ENCODE measurements at regions not wholly inside any gene's neighbourhood (a gene's known extent, or its start where the extent isn't known, plus 50 kb on each side); places are given as distances from the start of the nearest gene placed in this dataset.

DNA sequence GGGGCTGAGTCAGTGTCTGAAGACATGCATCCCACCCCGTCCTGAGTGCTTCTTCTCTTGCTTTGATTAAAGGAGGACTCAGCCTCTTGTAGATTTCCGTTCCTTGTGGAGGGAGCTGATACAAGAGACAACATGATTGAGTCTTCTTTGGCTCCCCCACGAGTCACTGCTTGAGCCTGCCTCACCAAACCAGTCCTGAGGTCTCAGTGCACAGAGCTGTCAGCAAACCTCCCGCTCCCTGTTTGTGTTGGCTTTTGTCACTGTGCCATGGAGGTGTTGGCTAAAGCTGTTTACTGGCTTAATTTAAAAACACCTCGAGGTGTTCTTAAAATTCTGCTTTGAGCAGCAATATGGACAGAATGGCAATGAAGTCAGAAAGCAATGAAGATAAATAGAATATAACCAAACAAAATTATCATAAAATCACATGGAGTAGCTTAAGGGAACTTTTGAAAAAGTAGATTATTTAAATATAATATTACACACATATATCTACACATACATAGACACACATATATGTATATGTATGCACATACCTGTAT, 234.1 kb upstream of the ANKRD55 start:
- WGBS, 5 donors, result 47 to 68% (median 51%) methylated on average over 5 of the region's 5 CpGs
- intact Hi-C loops (cut with DNase I; ENCODE audit: low total_unique reads), result no loop called here
- Histone ChIP-seq H3K36me3 (no peaks in the 10 kb centered on the region), H3K27ac (no peak overlapping the region), H3K4me3 (no peak overlapping the region), H3K9me3 (no peaks in the 10 kb centered on the region), H3K4me1 (peaks cover 0 to 10% (median 2%) of the 10 kb centered on the region in 4 donors), H3K27me3 (no peaks in the 10 kb centered on the region)
- no peak for DNase-seq
- TF ChIP-seq EP300 (IDR thresholded peaks at IDR 0.05) (no peak), POLR2AphosphoS5 (IDR thresholded peaks at IDR 0.05) (no peak), POLR2A (IDR thresholded peaks at IDR 0.05) (no peak)
- TF ChIP-seq, protein P1, sequence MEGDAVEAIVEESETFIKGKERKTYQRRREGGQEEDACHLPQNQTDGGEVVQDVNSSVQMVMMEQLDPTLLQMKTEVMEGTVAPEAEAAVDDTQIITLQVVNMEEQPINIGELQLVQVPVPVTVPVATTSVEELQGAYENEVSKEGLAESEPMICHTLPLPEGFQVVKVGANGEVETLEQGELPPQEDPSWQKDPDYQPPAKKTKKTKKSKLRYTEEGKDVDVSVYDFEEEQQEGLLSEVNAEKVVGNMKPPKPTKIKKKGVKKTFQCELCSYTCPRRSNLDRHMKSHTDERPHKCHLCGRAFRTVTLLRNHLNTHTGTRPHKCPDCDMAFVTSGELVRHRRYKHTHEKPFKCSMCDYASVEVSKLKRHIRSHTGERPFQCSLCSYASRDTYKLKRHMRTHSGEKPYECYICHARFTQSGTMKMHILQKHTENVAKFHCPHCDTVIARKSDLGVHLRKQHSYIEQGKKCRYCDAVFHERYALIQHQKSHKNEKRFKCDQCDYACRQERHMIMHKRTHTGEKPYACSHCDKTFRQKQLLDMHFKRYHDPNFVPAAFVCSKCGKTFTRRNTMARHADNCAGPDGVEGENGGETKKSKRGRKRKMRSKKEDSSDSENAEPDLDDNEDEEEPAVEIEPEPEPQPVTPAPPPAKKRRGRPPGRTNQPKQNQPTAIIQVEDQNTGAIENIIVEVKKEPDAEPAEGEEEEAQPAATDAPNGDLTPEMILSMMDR (IDR thresholded peaks at IDR 0.05), result no peak

- no peaks in the 10 kb centered on the region for H3K9me3 ChIP-seq
- WGBS, 5 donors, result 73 to 94% (median 92%) methylated on average over 6 to 7 of the region's 7 CpGs
- DNase-seq, result no peak
- no peaks in the 10 kb centered on the region for H3K36me3 ChIP-seq
- H3K27me3 ChIP-seq, result no peaks in the 10 kb centered on the region
- peaks cover 0 to 10% (median 2%) of the 10 kb centered on the region in 4 donors for H3K4me1 ChIP-seq
- H3K27ac ChIP-seq, result peak overlapping the region in 1 of 5 donors; percentile 15
- intact Hi-C loops (cut with DNase I; ENCODE audit: low total_unique reads), result no loop called here
- TF ChIP-seq EP300 (IDR thresholded peaks at IDR 0.05) (no peak), POLR2AphosphoS5 (IDR thresholded peaks at IDR 0.05) (no peak)
- no peak overlapping the region for H3K4me3 ChIP-seq
These were observed 233.1 kb upstream of the ANKRD55 start for GRCh38 chr5:56466136-56466816.

DNA sequence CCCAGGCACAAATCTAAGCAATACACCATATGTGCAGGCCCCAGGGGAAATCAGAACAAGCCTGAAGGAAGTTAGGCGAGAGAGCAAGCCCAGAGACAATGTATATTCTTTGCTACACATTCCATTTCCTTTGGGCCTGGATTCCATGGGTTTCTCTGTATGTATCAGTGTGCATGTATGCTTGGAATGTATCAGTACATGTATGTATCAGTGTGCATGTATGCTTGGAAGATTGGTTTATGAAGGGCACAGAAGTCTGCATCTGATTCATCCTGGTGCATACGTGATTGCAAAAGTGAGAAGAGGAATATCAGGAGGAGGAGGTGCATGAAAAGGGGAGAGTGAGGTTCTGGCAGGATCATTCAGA, 232.6 kb upstream of the ANKRD55 start:
- Histone ChIP-seq H3K4me3 (no peak overlapping the region), H3K9me3 (no peaks in the 10 kb centered on the region), H3K36me3 (no peaks in the 10 kb centered on the region), H3K27me3 (no peaks in the 10 kb centered on the region), H3K4me1 (peaks cover 4 to 11% (median 5%) of the 10 kb centered on the region in 4 donors), H3K27ac (peak overlapping the region in 2 of 5 donors; percentile 15 to 48)
- no peak for DNase-seq
- TF ChIP-seq EP300 (IDR thresholded peaks at IDR 0.05) (no peak), POLR2A (IDR thresholded peaks at IDR 0.05) (no peak), POLR2AphosphoS5 (IDR thresholded peaks at IDR 0.05) (no peak)
- TF ChIP-seq, protein P1 (IDR thresholded peaks at IDR 0.05), result no peak
- WGBS, 5 donors, result 87 to 95% (median 92%) methylated on average over 2 of the region's 2 CpGs
- intact Hi-C loops (cut with DNase I; ENCODE audit: low total_unique reads), result no loop called here

DNA sequence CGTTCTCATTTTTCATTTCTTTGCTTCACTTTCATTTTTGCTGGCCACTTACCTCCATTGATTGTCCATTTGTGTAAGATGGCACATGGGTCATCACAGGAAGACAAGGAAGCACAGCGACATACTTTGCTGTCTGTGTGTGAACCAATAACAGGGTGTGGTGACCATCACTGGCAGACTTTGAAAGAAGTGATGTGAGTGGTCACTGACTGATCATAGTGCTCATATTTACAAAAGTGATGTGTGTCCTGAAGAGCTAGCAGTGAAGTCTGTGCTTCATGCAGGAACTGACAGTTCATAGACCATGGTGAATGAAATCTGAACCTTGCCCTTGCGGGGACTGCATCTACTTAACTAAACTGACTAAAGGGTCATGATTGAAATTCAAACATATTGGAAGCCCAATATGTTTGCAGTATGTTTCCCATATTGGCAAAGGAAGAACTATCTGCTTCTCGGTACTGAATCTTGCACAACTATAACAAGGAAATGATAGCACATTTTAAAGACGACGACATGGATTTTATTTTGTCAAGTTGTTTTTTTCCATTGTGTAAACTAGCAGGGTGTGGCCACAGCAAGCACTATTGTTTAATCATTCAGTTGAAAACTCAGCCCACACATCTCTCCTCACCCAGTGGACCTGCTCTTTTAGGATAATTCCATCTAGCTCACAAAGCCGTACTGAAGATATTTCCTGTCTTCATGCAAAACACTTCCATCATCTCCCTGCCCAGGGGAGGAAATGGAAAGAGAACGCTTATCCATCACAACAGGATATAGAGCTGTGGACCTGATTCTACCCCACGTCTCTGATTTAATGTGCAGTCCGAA, 232.0 kb upstream of the ANKRD55 start:
- Histone ChIP-seq H3K4me1 (peaks cover 8 to 17% (median 10%) of the 10 kb centered on the region in 4 donors), H3K27me3 (no peaks in the 10 kb centered on the region), H3K9me3 (no peaks in the 10 kb centered on the region), H3K27ac (peak overlapping the region in 2 of 5 donors; percentile 15 to 48), H3K36me3 (no peaks in the 10 kb centered on the region), H3K4me3 (no peak overlapping the region)
- peak in 1 of 2 donors; percentile 41 for DNase-seq
- TF ChIP-seq POLR2A (IDR thresholded peaks at IDR 0.05) (no peak), EP300 (IDR thresholded peaks at IDR 0.05) (no peak), POLR2AphosphoS5 (IDR thresholded peaks at IDR 0.05) (no peak)
- TF ChIP-seq, protein P1 (IDR thresholded peaks at IDR 0.05), result no peak
- intact Hi-C loops (cut with DNase I; ENCODE audit: low total_unique reads), result no loop called here
- WGBS, 5 donors, result 59 to 67% (median 61%) methylated on average over 10 of the region's 10 CpGs

All from stomach (tissue), 8 donors.